Parathyroid adenoma (tissue), 2 donors: ENCODE measurements at regions not wholly inside any gene's neighbourhood (a gene's known extent, or its start where the extent isn't known, plus 50 kb on each side); places are given as distances from the start of the nearest gene placed in this dataset.

Source experiments
- H2AFZ ChIP-seq: fragments of 300-600 bp; sonication (generic); one replicate; pipeline ENCODE4 v1.7.0; 2017; ENCODE audit warnings: antibody characterized with exemption, mild to moderate bottlenecking
- H3K27ac ChIP-seq: fragments of 300-600 bp; sonication (generic); one replicate; pipeline ENCODE4 v1.7.0; 2017
- H3K27me3 ChIP-seq: fragments of 300-600 bp; sonication (generic); one replicate; pipeline ENCODE4 v1.7.0; 2017; ENCODE audit warnings: low read length; ENCODE audit not compliant: control insufficient read depth, insufficient read depth
- H3K36me3 ChIP-seq: fragments of 300-600 bp; sonication (generic); one replicate; pipeline ENCODE4 v1.7.0; 2017; ENCODE audit warnings: low read length; ENCODE audit not compliant: control insufficient read depth, insufficient read depth
- H3K4me1 ChIP-seq: fragments of 300-600 bp; sonication (generic); one replicate; pipeline ENCODE4 v1.7.0; 2017; ENCODE audit warnings: control low read depth
- H3K4me2 ChIP-seq: fragments of 300-600 bp; sonication (generic); one replicate; pipeline ENCODE4 v1.7.0; 2017; ENCODE audit warnings: low read length
- H3K4me3 ChIP-seq: fragments of 300-600 bp; sonication (generic); one replicate; pipeline ENCODE4 v1.7.0; 2017; ENCODE audit warnings: low read depth, low read length
- H3K79me2 ChIP-seq: fragments of 300-600 bp; sonication (generic); one replicate; pipeline ENCODE4 v1.7.0; 2017; ENCODE audit warnings: control low read depth
- H3K9ac ChIP-seq: fragments of 300-600 bp; sonication (generic); one replicate; pipeline ENCODE4 v1.7.0; 2017; ENCODE audit warnings: mild to moderate bottlenecking
- H3K9me3 ChIP-seq: fragments of 300-600 bp; sonication (generic); one replicate; pipeline ENCODE4 v1.7.0; 2017; ENCODE audit warnings: low read length; ENCODE audit not compliant: control insufficient read depth
- TF ChIP-seq, protein P1 (sequence below): fragments of 300-600 bp; sonication (generic); IDR thresholded peaks from one replicate; pipeline ENCODE4 v1.7.0; 2017; ENCODE audit warnings: antibody characterized with exemption, mild to moderate bottlenecking
- donor health status: primary hyperparathyroidism.

DNA sequence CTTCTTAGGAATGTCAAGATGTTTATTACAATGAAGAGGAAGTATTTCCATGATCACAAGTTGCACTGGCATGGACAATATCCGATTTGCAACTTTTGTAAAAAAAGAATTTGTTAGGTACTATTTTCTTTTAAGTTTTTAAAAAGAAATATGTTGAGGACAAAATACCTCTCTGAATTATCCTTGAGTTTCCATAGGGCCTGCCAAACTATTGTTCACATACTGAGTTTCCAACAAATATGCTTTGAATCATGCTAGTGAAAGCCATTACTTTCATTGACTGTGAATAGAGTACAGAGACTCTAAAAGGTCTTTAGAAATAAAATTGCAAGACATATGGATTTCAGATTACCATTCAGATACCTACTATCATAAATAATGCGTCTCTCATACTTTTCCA is 566.1 kb downstream of the TMEM182 start:
- TF ChIP-seq, protein P1, sequence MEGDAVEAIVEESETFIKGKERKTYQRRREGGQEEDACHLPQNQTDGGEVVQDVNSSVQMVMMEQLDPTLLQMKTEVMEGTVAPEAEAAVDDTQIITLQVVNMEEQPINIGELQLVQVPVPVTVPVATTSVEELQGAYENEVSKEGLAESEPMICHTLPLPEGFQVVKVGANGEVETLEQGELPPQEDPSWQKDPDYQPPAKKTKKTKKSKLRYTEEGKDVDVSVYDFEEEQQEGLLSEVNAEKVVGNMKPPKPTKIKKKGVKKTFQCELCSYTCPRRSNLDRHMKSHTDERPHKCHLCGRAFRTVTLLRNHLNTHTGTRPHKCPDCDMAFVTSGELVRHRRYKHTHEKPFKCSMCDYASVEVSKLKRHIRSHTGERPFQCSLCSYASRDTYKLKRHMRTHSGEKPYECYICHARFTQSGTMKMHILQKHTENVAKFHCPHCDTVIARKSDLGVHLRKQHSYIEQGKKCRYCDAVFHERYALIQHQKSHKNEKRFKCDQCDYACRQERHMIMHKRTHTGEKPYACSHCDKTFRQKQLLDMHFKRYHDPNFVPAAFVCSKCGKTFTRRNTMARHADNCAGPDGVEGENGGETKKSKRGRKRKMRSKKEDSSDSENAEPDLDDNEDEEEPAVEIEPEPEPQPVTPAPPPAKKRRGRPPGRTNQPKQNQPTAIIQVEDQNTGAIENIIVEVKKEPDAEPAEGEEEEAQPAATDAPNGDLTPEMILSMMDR, result no peak
- H3K4me3 ChIP-seq, result no peak overlapping the region
- no peaks in the 10 kb centered on the region for H3K27me3 ChIP-seq
- no peak overlapping the region for H3K27ac ChIP-seq
- no peaks in the 10 kb centered on the region for H3K36me3 ChIP-seq
- no peak overlapping the region for H2AFZ ChIP-seq
- no peaks in the 10 kb centered on the region for H3K79me2 ChIP-seq
- no peaks in the 10 kb centered on the region for H3K4me1 ChIP-seq
- H3K9me3 ChIP-seq, result no peaks in the 10 kb centered on the region
- H3K9ac ChIP-seq, result no peak overlapping the region
- no peak overlapping the region for H3K4me2 ChIP-seq

DNA sequence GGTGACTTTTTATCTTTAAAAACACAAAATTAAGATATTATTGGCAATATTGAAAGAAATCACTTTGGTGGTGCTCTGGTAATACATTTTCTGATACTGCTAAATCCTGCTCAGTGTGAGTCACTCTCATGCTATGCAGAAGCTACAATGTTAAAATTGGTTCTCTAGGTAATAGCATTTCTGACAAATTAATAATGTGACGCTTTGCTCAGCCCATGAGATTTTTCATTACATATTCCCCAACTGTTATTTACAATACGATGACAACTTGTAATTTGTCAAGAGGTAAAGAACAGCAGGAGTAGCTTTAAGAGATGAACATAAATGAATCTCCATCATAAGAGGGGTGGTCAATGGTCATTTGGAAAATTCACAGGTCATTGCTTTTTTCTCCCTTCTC is 573.6 kb downstream of the TMEM182 start:
- Histone ChIP-seq H3K27ac (no peak overlapping the region), H2AFZ (no peak overlapping the region), H3K27me3 (no peaks in the 10 kb centered on the region), H3K4me1 (no peaks in the 10 kb centered on the region), H3K79me2 (no peaks in the 10 kb centered on the region), H3K36me3 (no peaks in the 10 kb centered on the region), H3K4me3 (no peak overlapping the region), H3K4me2 (no peak overlapping the region), H3K9me3 (no peaks in the 10 kb centered on the region), H3K9ac (no peak overlapping the region)
- TF ChIP-seq, protein P1, result no peak

DNA sequence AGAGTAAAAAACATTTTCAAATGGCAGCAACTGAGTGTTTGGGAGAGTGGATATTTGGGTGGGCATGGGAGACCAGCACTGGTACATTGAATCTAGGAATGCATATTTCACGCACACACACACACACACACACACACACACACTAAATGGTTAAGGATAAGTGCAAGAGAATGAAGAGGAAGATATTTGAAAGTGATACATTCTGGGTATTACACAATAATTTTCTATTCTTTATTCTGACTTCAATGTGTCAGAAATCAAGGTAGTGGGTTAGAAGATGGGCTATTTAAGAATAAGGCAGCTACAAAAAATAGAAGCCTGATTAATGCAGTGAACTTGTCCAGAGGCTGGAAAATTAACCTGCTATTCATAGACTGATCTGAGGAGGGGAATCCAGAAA is 577.0 kb downstream of the TMEM182 start:
- H3K4me3 ChIP-seq, result no peak overlapping the region
- no peaks in the 10 kb centered on the region for H3K79me2 ChIP-seq
- H3K9me3 ChIP-seq, result no peaks in the 10 kb centered on the region
- no peaks in the 10 kb centered on the region for H3K36me3 ChIP-seq
- TF ChIP-seq, protein P1, result no peak
- no peak overlapping the region for H3K27ac ChIP-seq
- no peaks in the 10 kb centered on the region for H3K4me1 ChIP-seq
- no peak overlapping the region for H2AFZ ChIP-seq
- no peaks in the 10 kb centered on the region for H3K27me3 ChIP-seq
- H3K4me2 ChIP-seq, result no peak overlapping the region
- no peak overlapping the region for H3K9ac ChIP-seq

DNA sequence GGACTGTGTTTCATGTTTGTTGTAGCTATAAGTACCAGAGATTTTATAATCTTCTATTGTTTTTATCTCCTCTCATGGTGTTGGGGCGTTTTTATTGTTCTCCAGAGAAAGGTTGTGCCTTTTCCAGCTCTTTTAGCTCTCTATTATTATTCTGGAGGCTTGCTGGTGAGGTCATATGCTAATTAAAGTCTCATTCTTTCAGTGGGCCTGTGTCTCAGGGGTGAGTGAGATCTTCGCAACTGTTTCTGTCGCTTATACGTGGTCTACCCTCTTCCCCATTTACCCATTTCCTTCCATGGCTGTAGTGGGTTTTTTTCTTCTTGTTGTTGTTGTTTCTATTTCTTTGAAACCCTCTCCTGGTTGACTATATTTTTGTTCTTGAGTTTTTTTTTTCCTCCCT is 584.9 kb downstream of the TMEM182 start:
- peaks cover 4% of the 10 kb centered on the region for H3K9me3 ChIP-seq
- no peaks in the 10 kb centered on the region for H3K79me2 ChIP-seq
- TF ChIP-seq, protein P1, result no peak

DNA sequence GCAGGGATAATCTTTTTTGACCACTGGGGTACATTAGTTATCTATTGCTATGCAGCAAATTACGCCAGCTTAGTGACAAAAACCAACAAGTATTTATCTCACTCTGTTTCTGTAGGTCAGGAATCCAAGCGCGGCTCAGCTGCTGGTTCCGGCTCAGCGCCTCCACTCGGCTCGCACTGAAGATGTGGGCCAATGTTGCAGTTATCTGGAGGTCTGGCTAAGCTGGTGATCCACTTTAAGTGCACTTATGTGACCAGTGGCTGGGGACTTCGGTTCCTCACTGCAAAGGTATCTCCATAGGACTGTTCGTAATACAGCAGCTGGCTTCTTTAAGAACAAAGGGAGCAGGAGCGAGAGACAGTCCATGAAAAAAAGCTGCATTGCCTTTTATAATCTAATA is 591.9 kb downstream of the TMEM182 start:
- no peak overlapping the region for H2AFZ ChIP-seq
- no peak overlapping the region for H3K27ac ChIP-seq
- H3K9me3 ChIP-seq, result no peaks in the 10 kb centered on the region
- no peaks in the 10 kb centered on the region for H3K79me2 ChIP-seq
- TF ChIP-seq, protein P1, result no peak
- no peak overlapping the region for H3K4me3 ChIP-seq
- no peaks in the 10 kb centered on the region for H3K36me3 ChIP-seq
- no peaks in the 10 kb centered on the region for H3K27me3 ChIP-seq
- H3K4me1 ChIP-seq, result no peaks in the 10 kb centered on the region
- no peak overlapping the region for H3K4me2 ChIP-seq
- no peak overlapping the region for H3K9ac ChIP-seq

More for the DNA sequence above, 584.9 kb downstream of the TMEM182 start:
- no peak overlapping the region for H2AFZ ChIP-seq
- no peak overlapping the region for H3K9ac ChIP-seq
- H3K27me3 ChIP-seq, result no peaks in the 10 kb centered on the region
- H3K36me3 ChIP-seq, result no peaks in the 10 kb centered on the region
- H3K27ac ChIP-seq, result no peak overlapping the region
- H3K4me2 ChIP-seq, result no peak overlapping the region
- H3K4me1 ChIP-seq, result no peaks in the 10 kb centered on the region
- no peak overlapping the region for H3K4me3 ChIP-seq
